HG03103 (cell line): ENCODE measurements at regions not wholly inside any gene's neighbourhood (a gene's known extent, or its start where the extent isn't known, plus 50 kb on each side); places are given as distances from the start of the nearest gene placed in this dataset.

ENCODE experiments used
- ATAC-seq: cut with Tn5 transposase; IDR thresholded peaks from one replicate; pipeline ENCODE4 v1.9.1; 2021; ENCODE audit warnings: low read depth; ENCODE audit not compliant: unreplicated experiment

DNA sequence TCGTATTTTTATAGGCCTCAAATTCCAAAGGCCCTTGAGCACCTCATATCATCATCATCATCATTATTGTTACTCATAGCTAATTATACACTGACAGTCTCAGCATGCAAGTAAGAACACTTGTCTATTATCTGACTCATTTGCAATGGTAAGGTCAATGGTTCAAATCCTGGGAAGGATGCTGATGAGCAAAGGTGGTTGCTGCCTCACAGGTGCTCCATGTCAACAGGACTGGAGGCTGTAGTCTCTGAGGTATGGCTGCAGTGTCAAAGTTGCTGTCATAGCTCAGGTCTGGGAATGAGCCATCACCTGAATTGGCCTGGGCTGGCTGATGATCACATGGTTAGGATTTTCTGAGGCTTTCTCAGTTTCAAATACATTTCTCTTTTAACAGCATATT lies 379.3 kb downstream of the BCL11A start:
- ATAC-seq: no peak

GRCh38 chr2:60172801-60173200 lies 380.7 kb downstream of the BCL11A start:
- no peak for ATAC-seq

GRCh38 chr2:60170272-60170671 lies 383.2 kb downstream of the BCL11A start:
- ATAC-seq: no peak

- no peak for ATAC-seq
Observed at GRCh38 chr2:60168247-60168646, 385.2 kb downstream of the BCL11A start.

DNA sequence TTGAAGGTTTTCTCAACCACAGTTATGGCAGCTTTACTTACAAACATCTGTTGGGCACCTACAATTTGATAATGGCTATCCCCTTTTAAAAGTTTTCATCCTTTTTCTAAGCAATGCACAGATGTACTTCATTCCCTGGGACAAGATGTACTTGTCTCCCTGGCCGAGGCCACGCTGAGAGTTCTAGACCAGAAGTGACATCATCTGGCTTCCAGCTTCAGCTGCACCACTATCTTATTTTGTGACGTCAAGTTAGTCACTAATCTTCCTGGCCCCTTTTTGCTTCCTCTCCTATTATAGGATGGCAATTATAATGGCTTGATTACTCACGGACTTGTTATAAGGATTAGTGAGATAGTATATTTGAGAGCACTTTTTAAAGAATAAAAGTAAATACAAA lies 386.4 kb downstream of the BCL11A start:
- ATAC-seq: no peak

DNA sequence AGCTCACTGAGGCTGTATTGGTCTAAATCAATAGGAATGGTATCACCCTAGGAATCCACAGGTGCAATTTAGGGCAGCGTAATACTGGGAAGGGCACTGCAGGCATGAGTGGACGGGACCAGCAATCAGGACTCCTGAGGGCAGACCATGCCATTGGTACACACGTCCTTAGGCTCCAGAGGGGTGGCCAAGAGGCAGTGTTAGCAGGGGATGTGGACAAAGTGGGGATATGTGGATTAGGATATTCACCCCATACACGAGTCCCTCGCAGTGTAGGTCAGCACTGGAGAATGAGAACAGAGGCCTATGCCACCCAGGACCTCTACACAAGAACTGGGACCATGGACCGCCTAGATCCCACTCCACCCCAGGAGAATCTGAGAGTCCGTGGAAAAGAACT lies 389.8 kb downstream of the BCL11A start:
- no peak for ATAC-seq

- no peak for ATAC-seq
Observed at GRCh38 chr2:60159519-60159918, 393.9 kb downstream of the BCL11A start.

- ATAC-seq: peak; percentile 81
Observed at GRCh38 chr2:60158262-60158661, 395.2 kb downstream of the BCL11A start.

- ATAC-seq: no peak
Observed at GRCh38 chr2:60157283-60157682, 396.2 kb downstream of the BCL11A start.

DNA sequence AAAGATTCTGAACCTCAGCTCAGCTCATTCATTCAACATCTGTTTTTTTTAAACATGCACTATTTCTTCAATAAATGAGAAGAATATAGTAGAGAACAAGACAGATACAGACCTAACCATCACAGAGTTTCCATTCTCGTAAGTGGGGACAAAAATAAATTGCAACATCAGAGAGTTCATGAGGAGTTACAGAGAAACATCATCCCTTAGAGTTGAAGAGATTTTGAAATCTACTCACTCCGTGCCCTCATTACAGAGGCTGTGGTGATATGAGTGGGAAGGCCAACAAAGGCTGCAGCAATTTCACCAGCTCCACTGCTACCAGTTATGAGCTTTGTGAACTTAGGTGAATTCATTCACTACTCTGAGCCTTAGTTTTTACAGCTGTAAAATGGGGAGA lies 399.3 kb downstream of the BCL11A start:
- no peak for ATAC-seq

- ATAC-seq: no peak
Observed at GRCh38 chr2:60152226-60152833, 401.1 kb downstream of the BCL11A start.

DNA sequence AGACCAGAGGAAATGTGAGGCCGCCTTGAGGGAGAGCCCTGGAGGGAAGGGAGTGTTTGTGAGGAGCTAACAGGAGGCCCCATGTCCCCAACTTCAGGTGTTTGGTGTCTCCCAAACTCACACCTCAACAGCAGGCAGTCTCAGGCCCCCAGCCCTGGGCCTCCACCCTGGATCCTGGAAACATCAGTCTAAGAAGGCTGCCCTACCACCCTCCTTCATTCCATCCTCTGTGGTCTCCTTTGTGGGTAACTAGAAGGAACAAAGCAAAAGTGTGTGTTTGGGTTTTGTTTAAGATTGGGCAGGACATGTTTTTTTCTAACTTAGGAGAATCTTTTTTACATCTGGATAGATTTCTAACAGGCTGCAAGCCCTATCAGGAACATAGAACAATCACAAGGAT lies 404.3 kb downstream of the BCL11A start:
- no peak for ATAC-seq

- ATAC-seq: no peak
Observed at GRCh38 chr2:60148716-60149115, 404.7 kb downstream of the BCL11A start.

- no peak for ATAC-seq
Observed at GRCh38 chr2:60140185-60140584, 413.3 kb downstream of the BCL11A start.

- ATAC-seq: no peak
Observed at GRCh38 chr2:60136913-60137312, 416.5 kb downstream of the BCL11A start.

DNA sequence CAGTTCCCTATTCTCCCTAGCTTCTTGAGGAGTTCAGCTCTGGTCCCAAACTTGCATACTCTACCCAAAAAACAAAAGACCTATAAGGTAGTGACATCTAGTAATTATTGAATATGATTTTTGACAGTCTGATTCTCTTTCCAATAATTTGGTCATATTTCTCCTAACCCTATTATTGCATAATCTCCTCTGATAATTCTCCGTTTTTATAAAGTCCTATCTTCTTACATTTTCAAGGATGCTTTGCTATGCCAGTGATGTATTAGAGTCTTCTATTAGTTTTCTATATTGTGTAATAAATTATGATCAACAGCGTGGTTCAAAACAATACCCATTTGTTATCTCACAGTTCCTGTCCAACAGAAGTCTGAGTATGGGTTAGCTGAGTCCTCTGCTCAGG lies 426.3 kb downstream of the BCL11A start:
- ATAC-seq: no peak

- ATAC-seq: no peak
Observed at GRCh38 chr2:60125611-60126426, 427.6 kb downstream of the BCL11A start.

DNA sequence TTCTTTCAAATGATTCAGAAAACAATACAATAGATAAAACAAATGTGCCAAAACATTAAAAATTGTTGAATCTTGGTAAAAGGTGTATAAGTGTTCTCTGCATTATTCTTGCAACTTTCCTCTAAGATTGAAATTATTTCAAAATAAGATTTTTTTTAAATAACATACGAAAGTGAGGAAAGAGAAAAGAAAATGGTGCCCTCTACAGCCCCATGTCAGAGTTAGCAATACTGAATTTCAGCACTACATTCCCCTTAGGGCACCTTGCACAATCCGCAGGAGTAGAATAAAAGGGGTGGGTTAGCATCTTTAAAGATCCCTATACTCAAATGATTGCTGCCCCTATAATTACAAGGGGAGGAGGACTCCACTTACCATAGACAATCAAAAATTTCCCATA lies 433.7 kb downstream of the BCL11A start:
- ATAC-seq: no peak

GRCh38 chr2:60118917-60119316 lies 434.5 kb downstream of the BCL11A start:
- ATAC-seq: no peak

DNA sequence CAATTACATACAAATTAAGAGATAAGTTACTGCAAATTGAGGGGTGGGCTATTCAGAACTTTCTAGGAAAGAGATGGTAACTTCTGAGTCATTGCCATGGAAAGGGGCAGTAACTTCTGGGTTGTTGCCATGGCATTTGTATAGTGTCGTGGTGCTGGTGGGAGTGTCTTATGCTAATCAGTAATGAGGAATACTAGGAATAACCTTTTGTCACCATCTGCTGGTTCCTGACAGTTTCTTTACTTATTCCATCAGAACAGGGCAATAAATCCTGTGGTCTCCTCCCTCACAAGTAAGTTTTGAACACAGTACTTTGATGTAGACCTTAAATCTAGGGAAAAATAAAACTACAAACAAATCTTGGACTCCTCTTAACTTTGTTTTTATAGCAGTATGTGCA lies 435.4 kb downstream of the BCL11A start:
- no peak for ATAC-seq

DNA sequence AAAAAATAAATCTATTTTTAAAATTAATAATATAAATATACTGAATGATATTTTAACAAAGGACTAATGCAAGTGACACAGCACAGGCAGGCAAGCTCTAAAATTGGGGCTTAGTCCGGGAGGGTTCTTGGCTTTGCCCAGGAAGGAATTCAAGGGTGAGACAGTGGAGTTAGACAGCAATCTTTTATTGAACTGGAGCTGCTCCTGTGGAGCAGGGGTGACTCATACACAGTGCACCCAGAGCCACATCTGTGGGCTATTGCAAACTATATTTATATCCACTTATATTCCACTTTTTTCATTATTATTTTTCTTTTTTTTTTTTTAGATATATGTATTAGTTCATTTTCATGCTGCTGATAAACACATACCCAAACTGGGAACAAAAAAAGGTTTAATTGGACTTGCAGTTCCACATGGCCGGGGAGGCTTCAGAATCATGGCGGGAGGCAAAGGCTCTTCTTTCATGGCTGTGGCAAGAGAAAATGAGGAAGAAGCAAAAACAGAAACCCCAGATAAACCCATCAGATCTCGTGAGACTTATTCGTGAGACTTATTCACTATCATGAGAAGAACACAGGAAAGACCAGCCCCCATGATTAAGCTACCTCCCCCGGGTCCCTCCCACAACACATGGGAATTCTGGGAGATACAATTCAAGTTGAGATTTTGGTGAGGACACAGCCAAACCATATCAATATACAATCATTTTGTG lies 437.1 kb downstream of the BCL11A start:
- no peak for ATAC-seq

- ATAC-seq: no peak
Observed at GRCh38 chr2:60109744-60110143, 443.7 kb downstream of the BCL11A start.
